OCI-LY3 (cell line): ENCODE measurements at regions not wholly inside any gene's neighbourhood (a gene's known extent, or its start where the extent isn't known, plus 50 kb on each side); places are given as distances from the start of the nearest gene placed in this dataset.

ENCODE experiments used
- CTCF ChIP-seq: fragments of 200-600, 300-600 bp; sonication (generic); IDR thresholded peaks from 2 replicates; pipeline ENCODE4 v1.5.1; 2014; ENCODE audit warnings: antibody characterized with exemption, low read length, low read depth
- EZH2phosphoT487 ChIP-seq: fragments of 200-600 bp; shearing (Covaris generic); IDR thresholded peaks from 2 replicates; pipeline ENCODE4 v1.6.1; 2018; ENCODE audit warnings: antibody characterized with exemption, mixed run types, low read depth

DNA sequence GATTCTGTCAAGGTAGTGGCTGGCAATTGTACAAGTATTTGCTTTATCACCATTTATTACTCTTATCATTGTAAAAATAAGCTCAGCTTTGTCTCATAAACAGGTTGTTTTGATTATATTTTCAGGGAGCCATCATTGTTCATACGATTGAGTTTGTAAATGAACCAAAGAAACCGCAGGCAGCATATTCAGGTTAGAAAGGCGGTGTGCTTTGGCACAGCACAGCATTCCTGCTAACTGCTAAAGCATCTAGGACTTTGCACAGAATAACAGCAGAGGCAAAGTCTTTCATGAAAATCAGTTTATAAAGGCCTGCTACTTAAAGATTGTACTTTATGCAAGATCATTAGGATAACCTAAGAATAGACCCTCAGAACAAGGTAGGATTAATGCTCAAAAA is 281.5 kb upstream of the SLC24A2 start:
- TF ChIP-seq CTCF = no peak
- TF ChIP-seq EZH2phosphoT487 = no peak
